K562 (cell line): ENCODE measurements at regions not wholly inside any gene's neighbourhood (a gene's known extent, or its start where the extent isn't known, plus 50 kb on each side); places are given as distances from the start of the nearest gene placed in this dataset.

Experiments used
- ATAC-seq: fragments of 200-7000 bp; cut with Tn5 transposase; 3 replicates; pipeline ENCODE4 v1.9.1; 2020; ENCODE audit warnings: moderate library complexity
- BruUV-seq: library from RNA; stranded (reverse); fragments of 400-500 nt; replicated peaks from 2 replicates; lab custom pipeline; 2021; lab: Mats Ljungman, UMichigan
- CTCF ChIA-PET: fragments of 300-600 bp; formaldehyde crosslinking; extraction: SDS; loops from one replicate; lab custom pipeline; 2021; ENCODE audit warnings: low intra/inter-chr PET ratio; lab: Yijun Ruan, JAX
- POLR2A ChIA-PET: fragments of 300-600, 350-650 bp; sonication (Branson Sonifier 250); formaldehyde crosslinking; extraction: SDS; loops from one replicate; lab custom pipeline; 2021; ENCODE audit warnings: antibody characterized with exemption, inconsistent platforms; lab: Yijun Ruan, JAX
- DNase-seq, 4 experiments: peaks; one replicate each; pipeline versions ENCODE4 v3.0.0 to v3.0.0-alpha.2; 2011 to 2018; ENCODE audit warnings: low spot score in 3 of 4, mixed read lengths in 3 of 4; ENCODE audit errors: extremely low read depth in 1 of 4
- FAIRE-seq: peaks from 2 replicates; lab custom pipeline; 2011; peaks lifted over from hg19 to GRCh38; lab: Jason Lieb, UNC
- H2AFZ ChIP-seq: 2 replicates; pipeline ENCODE4 v1.6.0; 2011; ENCODE audit warnings: low read depth, low read length, control low read depth, inconsistent platforms
- H3K27ac ChIP-seq: fragments of 200-600 bp; 3 replicates; pipeline ENCODE4 v1.8.0; 2011; ENCODE audit warnings: low read depth, mild to moderate bottlenecking, control low read depth, inconsistent platforms, low read length, moderate library complexity, mixed read lengths; ENCODE audit errors: extremely low read depth
- H3K27me3 ChIP-seq, 2 experiments: fragments of 300-600 bp in 1 of 2; 2 replicates in 1 of 2; 3 replicates in 1 of 2; pipeline versions ENCODE4 v1.6.0 to v1.8.0; 2011; ENCODE audit warnings: inconsistent platforms in 2 of 2, low read length in 2 of 2, mild to moderate bottlenecking in 1 of 2, mixed read lengths in 1 of 2, moderate library complexity in 1 of 2; ENCODE audit not compliant: control insufficient read depth in 2 of 2, insufficient read depth in 2 of 2
- H3K36me3 ChIP-seq: fragments of 300-600 bp; 3 replicates; pipeline ENCODE4 v1.8.0; 2011; ENCODE audit warnings: mild to moderate bottlenecking, low read length, inconsistent platforms; ENCODE audit not compliant: control insufficient read depth, insufficient read depth
- H3K4me1 ChIP-seq, 2 experiments: fragments of 200-600 bp in 1 of 2; replicated peaks in 1 of 2; 2 replicates in 1 of 2; 3 replicates in 1 of 2; pipeline versions ENCODE4 v1.5.1 to v1.8.0; 2011; ENCODE audit warnings: inconsistent platforms in 2 of 2, low read length in 2 of 2, mild to moderate bottlenecking in 1 of 2, mixed read lengths in 1 of 2, moderate library complexity in 1 of 2; ENCODE audit not compliant: control insufficient read depth in 2 of 2, insufficient read depth in 2 of 2
- H3K4me2 ChIP-seq: 2 replicates; pipeline ENCODE4 v1.6.1; 2011; ENCODE audit warnings: low read length, control low read depth, inconsistent platforms, mixed read lengths; ENCODE audit not compliant: insufficient read depth
- H3K4me3 ChIP-seq: fragments of 200-600 bp; sonication (generic), shearing (Covaris generic); 2 replicates; pipeline ENCODE4 v1.5.1; 2016; ENCODE audit warnings: control low read depth, inconsistent platforms
- H3K79me2 ChIP-seq: fragments of 200-600 bp; 3 replicates; pipeline ENCODE4 v1.8.0; 2011; ENCODE audit warnings: low read length, inconsistent platforms; ENCODE audit not compliant: control insufficient read depth, insufficient read depth
- H3K9ac ChIP-seq, 2 experiments: 2 replicates each; pipeline versions ENCODE4 v1.6.0 to v1.6.1; 2011; ENCODE audit warnings: low read depth in 2 of 2, low read length in 2 of 2, control low read depth in 1 of 2, inconsistent platforms in 1 of 2, mild to moderate bottlenecking in 1 of 2, mixed read lengths in 1 of 2; ENCODE audit not compliant: insufficient read depth in 1 of 2
- H3K9me1 ChIP-seq: one replicate; pipeline ENCODE4 v1.6.0; 2011; ENCODE audit warnings: inconsistent platforms, mild to moderate bottlenecking, low read length, moderate library complexity; ENCODE audit not compliant: control insufficient read depth, insufficient read depth
- H3K9me3 ChIP-seq: replicated peaks from 2 replicates; pipeline ENCODE4 v1.5.1; 2011; ENCODE audit warnings: low read depth, low read length, inconsistent platforms; ENCODE audit not compliant: control insufficient read depth, insufficient read depth
- H4K20me1 ChIP-seq: replicated peaks from 2 replicates; pipeline ENCODE4 v1.6.1; 2011; ENCODE audit warnings: low read length, inconsistent platforms, mixed read lengths; ENCODE audit not compliant: control insufficient read depth, insufficient read depth
- BRD9 ChIP-seq: fragments of 450-650 bp; IDR thresholded peaks from 2 replicates; pipeline ENCODE4 v1.6.1; 2018; ENCODE audit warnings: low read depth; ENCODE audit not compliant: partially characterized antibody
- CCAR2 ChIP-seq: fragments of 200-400 bp; formaldehyde crosslinking; IDR thresholded peaks from 2 replicates; pipeline ENCODE4 v1.6.1; 2017; ENCODE audit warnings: mild to moderate bottlenecking, low read depth, low read length
- CHD4 ChIP-seq: fragments of 200-600 bp; sonication (generic); IDR thresholded peaks from 3 replicates; pipeline ENCODE4 v1.6.1; 2012; ENCODE audit warnings: low read depth, mild to moderate bottlenecking, mixed read lengths, low read length, inconsistent platforms; ENCODE audit not compliant: insufficient read depth, insufficient replicate concordance, poor library complexity, severe bottlenecking
- HDAC2 ChIP-seq: fragments of 450-650 bp; IDR thresholded peaks from 2 replicates; pipeline ENCODE4 v1.6.1; 2016; ENCODE audit warnings: mild to moderate bottlenecking
- HNRNPH1 ChIP-seq: fragments of 200-400 bp; formaldehyde crosslinking; optimal IDR thresholded peaks from 2 replicates; pipeline ENCODE3; 2017; ENCODE audit warnings: low read depth, mild to moderate bottlenecking, low read length, moderate library complexity
- HNRNPL ChIP-seq: fragments of 200-400 bp; formaldehyde crosslinking; IDR thresholded peaks from 2 replicates; pipeline ENCODE4 v1.6.1; 2017; ENCODE audit warnings: low read depth, mild to moderate bottlenecking, low read length
- MTF1 ChIP-seq: fragments of 250-450 bp; sonication (Bioruptor Pico); IDR thresholded peaks from 2 replicates; pipeline ENCODE4 v1.9.0; 2021; ENCODE audit warnings: moderate library complexity, mild to moderate bottlenecking, inconsistent platforms, borderline replicate concordance
- NFE2 ChIP-seq: IDR thresholded peaks from 2 replicates; pipeline ENCODE4 v1.6.1; 2014; ENCODE audit warnings: antibody characterized with exemption, low read depth
- TCF7L2 ChIP-seq: fragments of 150-350 bp; IDR thresholded peaks from 2 replicates; pipeline ENCODE4 v1.6.1; 2016; ENCODE audit warnings: low read depth, mild to moderate bottlenecking, low read length, moderate library complexity
- ZZZ3 ChIP-seq: fragments of 450-650 bp; IDR thresholded peaks from 2 replicates; pipeline ENCODE4 v1.6.1; 2016; ENCODE audit warnings: antibody characterized with exemption, mild to moderate bottlenecking, moderate library complexity
- WGBS: fragments of 100-300 bp; shearing (Covaris generic); methylation state at CpG from one replicate; pipeline ENCODE4 v1.1.6; 2016; ENCODE audit warnings: low coverage, mixed read lengths; ENCODE audit not compliant: insufficient coverage; ENCODE audit errors: missing lambda C conversion rate; 5-methylcytosine and 5-hydroxymethylcytosine counted together
- in situ Hi-C: fragments of 300-500 bp; cut with MboI; formaldehyde crosslinking; loops from 4 replicates; pipeline ENCODE4 v1.15.0; 2018; ENCODE audit warnings: inconsistent platforms, mixed read lengths
- intact Hi-C: fragments of 100-400 bp; cut with micrococcal nuclease; formaldehyde crosslinking; loops from 2 replicates; pipeline ENCODE4 v1.14.2; 2022

- Histone ChIP-seq H4K20me1 (no peaks in the 10 kb centered on the region), H3K4me3 (no peak overlapping the region), H3K9ac (no peak overlapping the region), H3K9me3 (no peaks in the 10 kb centered on the region), H2AFZ (no peak overlapping the region), H3K27me3 (no peaks in the 10 kb centered on the region), H3K4me1 (no peaks in the 10 kb centered on the region), H3K36me3 (no peaks in the 10 kb centered on the region), H3K27ac (no peak overlapping the region), H3K79me2 (no peaks in the 10 kb centered on the region), H3K4me2 (no peak overlapping the region), H3K9me1 (no peaks in the 10 kb centered on the region)
- CTCF ChIA-PET = no interaction called here
- TF ChIP-seq HDAC2 = no peak
- no peak for TF ChIP-seq BRD9
- TF ChIP-seq ZZZ3 = no peak
- no peak for TF ChIP-seq HNRNPH1
- no peak for TF ChIP-seq HNRNPL
- TF ChIP-seq CHD4 = no peak
- no peak for TF ChIP-seq NFE2
- no peak for TF ChIP-seq MTF1 (CRISPR knock-in tag)
- no peak for TF ChIP-seq CCAR2
- no peak for TF ChIP-seq TCF7L2
- ATAC-seq = no peak
- BruUV-seq = no TSS peak
- WGBS = 2% methylated on average over 4 of the region's 4 CpGs
- POLR2A ChIA-PET = no interaction called here
- DNase-seq = no peak
- no peak for FAIRE-seq
- intact Hi-C loops = no loop called here
- in situ Hi-C loops = no loop called here
Measured at GRCh38 chr12:90899456-90900182, 55.4 kb downstream of the CCER1 start.
